Stimulated activated naive CD4-positive, alpha-beta T cell treated with Interleukin-2 at 50 U/mL for 16 hours (primary cell): ENCODE measurements at regions not wholly inside any gene's neighbourhood (a gene's known extent, or its start where the extent isn't known, plus 50 kb on each side); places are given as distances from the start of the nearest gene placed in this dataset.

ENCODE experiments used
- DNase-seq: peaks from one replicate; lab custom pipeline; 2025; lab: John Stamatoyannopoulos, UW

DNA sequence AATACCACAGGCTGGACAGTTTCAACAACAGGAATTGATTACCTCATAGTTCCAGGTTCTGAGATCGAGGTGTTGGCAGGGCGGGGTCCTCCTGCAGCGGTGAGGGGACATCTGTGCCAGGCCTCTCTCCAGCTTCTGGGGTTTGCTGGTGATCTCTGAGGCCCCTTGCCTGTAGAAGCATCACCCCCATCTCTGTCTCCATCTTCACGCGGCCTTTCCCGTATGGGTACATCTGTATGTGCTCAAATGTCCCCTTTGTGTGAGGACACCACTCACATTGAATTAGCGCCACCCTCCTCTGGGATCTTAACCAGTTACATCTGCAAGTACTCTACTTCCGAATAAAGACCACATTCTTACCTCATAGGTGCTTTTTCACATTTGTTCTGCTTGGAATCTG, 1029.9 kb downstream of the BRD1 start:
- DNase-seq = no peak

DNA sequence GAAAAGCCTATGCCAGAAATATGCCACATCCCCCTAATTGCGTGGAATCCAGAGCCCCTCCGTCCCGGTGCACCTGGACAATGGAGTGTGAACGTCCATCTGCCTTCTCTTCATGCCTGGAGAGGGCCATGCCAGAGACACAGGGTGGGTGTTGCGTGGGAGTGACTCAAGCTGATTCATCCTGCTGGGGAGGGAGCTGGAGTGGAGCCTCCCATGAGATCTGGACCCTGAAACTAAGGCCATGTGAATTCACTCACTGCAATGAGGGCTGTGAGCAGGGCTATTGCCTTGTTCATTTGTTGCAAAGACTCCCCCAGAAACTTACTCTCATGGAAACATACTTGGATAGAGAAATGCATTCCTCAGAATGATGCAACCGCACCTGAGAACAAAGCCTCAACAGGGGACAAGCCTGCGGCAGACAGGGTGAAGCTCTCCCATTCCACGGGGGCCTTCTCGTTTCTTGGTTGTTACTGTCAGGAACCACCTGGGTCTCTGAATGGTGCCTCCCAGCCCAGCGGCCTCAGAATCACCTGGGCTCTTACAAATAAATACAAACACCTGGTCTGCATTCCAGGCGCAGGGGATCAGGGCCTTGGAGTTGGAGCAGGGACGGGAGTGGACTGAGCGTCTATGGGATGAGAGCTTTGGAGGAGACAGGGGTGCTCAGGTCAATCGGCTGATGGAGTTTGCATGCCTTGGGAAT, 1031.2 kb downstream of the BRD1 start:
- DNase-seq = no peak

DNA sequence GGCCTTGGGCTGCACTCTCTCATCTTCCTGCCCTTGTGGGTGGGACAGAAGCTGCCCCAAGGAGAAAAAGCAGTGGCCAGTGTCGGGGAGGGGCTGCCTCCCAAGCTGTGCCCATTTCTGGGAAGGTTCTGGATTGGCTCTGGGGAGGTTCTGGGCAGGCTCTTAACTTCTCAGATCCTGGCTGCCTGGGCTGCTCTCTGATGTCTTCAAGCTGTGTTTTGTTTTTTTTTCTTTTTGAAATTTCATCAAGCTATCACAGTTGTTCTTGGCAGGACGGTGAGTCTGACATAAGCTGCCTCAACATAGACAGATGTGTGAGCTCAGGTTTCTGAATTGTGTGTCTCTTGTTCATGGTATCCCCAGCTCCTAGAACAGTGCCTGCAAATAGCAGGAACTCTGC, 1032.0 kb downstream of the BRD1 start:
- no peak for DNase-seq

DNA sequence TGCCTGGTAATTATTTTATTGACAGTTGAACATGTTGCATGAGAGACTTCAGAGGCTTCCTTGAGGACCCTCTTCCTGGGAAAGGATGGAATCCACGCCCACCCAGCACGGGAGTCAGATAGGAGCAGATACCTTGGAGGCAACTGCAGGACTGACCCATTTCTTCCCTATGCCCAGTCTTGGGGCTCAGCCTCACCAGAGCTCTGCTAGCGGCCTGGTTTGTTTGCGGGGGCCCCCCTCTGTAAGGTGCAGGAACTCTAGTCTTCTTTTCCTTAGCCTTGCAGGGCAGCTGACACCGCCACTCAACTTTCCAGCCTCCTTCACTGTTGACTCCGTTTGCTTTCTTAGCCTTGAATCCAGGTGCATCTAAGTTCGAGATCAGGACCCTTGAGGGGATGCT, 1032.8 kb downstream of the BRD1 start:
- DNase-seq = no peak

DNA sequence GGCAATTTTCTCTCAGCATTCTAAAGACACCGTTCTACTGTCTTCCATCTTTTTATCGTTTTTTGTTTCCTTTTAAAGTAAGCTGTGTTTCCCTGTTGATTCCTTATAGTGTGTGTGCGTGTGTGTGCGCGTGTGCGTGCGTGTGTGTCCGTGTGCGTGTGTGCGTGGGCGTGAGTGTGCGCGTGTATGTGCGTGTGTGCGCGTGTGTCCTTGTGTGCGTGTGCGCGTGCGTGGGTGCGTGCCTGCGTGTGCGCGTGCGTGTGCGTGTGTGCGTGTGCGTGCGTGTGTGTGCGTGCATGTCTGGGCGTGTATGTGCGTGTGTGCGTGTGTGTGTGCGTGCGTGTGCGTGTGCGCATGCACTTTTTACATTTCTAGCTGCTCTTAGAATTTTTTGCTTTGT, 1033.7 kb downstream of the BRD1 start:
- no peak for DNase-seq

DNA sequence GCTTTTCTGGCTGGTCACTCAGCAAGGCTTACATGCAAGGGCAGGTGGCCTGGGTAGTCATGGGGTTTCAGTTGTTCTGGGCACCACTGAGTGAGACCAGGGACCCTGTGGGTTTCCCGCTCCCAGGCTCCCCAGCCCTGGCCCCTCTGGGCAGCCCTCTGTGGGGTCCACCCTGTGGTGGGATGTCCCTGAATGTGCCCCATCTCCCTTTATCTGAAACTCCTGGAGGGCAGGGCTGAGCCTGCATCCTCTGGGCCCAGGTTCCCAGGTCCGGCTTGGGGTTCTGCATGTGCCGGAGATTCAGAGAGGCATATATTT, 1041.0 kb downstream of the BRD1 start:
- DNase-seq = no peak

DNA sequence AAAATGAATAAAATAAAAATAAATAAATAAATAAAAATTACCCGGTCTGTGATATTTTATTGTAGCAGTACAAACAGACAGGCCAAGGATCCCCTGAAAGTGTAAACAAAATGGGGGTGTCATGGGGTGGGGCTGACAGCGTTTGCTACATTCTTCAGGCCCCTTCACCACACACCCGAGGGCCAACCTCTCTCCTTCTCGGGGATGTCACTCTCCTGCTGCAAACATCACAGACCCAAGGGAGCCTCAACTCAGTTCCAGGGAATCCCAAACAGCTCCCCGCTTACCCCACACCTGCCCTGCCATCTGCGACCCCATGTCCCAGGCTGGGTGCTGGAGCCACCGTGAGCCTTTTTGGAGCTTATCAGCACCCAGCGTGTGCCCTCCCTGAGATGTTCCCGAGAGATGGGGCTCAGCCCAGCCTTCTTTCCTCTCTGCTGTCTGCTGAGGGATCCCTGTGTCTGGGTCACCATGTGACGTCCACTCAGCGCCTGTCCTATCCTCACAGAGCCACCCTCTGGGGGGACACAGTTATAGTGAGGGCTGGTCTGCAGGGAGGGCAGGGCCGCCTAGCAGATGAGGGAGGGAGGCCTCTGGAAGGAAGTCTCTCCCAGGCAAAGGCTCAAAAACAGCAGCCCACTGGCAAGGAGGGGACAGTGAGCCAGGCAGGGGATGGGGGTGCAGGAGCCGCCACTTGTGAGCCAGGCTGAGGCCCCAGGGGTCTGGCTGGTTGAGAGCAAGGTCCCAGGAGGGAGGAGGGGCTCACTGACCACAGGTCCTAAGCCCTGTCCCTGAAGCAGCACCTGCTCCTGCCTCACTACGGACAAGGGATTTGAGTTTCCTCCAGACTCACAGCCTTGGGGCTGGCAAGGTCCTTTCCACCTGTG, 1041.6 kb downstream of the BRD1 start:
- DNase-seq = no peak

DNA sequence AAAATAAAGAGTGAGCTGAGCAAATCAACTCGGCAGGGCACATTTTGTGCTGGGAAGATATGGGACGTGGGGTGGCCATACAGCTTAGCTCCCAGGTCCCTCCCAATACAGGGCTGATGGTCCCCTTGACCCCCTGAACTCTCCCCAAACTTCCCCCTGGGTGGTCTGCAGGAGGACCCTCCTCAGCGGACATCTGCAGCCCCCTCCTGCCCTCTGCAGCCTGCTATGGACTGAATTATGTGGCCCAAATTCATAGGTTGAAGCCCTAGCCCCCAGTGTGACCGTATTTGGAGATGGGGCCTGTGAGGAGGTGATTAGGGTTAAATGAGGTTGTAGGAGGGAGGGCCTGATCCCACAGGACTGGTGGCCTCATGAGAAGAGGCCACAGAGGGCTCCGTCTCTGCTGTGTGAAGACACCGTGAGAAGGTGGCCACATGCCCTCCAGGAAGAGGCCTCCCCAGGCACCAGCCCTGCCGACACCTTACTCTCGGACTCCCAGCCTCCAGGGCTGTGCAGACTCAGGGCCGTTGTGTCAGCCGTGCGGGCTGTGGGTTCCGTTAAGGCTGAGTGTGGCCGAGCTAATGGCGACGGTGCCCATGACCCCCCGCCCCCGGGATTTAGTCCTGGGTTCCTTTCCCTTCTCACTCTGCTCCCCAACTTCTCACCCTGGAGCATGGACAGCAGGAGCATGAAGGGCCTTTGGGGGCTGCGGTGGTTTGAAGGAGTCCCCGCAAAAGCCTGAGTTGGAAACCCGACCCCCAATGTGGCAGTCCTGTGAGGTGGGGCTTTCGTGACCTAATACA, 1042.8 kb downstream of the BRD1 start:
- no peak for DNase-seq

DNA sequence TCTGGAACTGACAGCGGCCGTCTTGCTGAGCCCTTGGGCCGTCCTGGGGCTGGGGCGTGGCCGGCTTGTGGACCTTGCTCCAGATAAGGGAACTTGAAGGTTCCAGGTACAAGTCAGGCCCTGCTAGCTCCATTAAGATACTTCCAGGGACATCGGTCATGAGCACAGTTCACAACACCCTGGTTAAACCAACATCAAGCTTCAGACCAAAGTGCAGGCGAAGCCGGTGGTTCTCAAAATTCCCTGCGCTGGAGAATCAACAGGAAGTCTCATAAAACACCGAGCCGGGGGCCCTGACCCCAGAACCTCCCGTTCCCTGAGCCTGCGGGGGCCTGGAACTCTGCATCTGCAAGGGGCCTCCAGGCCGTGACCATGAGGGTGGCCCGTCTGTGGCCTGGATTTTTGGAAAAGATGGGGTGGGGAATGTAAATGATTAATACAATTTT, 1043.8 kb downstream of the BRD1 start:
- no peak for DNase-seq

DNA sequence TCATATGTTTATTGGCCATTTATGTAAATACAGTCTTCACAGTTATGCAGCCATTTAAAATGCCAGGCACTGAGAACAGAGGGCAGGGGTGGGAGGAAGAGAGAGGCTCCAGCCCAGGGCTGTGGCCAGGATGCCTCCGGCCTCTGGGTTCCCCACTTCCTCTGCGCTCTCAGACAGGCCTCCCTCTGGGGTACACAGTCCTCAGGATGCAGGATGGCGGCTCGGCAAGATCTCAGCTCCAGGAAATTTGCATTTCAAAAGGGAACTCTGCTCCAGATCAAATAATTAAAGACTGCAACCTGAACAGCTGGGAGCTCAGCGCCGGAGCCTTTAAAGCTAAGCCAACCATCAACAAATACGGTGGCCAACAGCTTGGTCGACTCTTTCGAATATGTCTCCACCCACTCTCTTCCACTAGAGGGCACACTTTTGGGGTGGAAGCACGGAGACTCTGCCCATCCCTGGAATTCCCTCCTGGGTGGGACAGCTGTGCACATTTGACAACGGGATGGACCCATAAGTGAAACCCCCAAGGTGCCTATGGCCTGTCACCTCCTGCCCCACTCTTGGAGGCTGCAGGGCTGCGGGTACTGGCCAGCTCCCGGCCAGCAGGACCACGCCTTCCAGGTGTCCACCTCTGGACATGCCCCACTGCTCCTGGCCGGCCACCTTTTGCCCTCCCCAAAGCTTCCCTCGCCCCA, 1044.7 kb downstream of the BRD1 start:
- no peak for DNase-seq

DNA sequence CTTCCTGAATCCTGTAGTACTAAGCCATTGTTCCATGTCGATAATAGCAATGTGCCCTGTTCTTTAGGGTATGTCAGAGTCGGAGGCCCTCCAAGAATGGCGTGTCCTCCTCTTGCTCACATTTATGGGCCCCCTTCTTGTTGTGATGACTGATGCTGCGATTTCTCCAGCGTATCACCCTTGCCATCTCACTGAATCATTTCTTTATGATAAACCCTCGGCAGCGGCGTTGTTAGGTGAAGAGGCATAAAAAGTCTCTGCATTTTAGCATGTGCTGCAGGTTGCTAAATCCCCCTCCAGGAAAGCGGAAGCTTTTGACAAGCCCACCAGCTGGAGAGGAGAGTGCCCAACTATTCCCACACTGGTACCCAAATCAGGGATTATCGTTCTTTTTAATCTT, 1045.3 kb downstream of the BRD1 start:
- DNase-seq = no peak

DNA sequence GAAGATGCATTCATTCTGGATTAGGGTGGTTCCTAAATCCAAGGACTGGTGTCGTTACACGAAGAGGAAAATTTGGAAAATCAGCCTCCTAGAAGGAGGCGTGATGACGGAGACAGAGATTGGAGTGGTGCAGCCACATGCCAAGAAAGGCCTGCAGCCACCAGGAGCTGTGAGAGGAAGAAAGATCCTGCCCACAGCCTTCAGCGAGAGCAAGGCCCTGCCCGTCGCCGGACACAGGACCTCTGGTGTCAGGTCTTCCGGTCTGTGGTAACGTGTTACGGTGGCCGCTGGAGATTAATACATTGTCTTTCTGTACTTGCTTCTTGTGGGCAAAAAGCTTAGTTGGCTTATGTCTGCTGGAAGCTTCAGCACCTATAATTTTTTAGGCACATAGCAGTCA, 1045.8 kb downstream of the BRD1 start:
- no peak for DNase-seq

DNA sequence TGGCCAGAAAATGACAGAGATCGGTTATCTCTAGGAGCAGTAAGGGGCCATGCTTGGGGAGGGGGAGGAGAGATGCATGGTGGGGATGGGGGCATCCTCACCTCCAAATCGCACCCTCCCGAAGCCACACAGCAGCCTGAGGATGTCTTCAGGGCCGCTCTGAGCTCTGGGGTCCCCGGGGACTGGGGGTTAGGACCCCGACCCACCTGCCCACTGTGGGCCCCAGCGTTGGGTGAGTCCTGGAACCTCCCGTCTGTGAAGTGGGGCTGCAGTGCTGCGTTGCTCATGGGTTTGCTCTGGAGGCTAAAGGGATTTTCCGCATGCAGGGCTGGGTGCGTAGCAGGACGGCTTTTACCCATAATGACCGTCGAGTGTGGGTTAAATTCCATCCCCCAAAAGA, 1046.3 kb downstream of the BRD1 start:
- DNase-seq = no peak

DNA sequence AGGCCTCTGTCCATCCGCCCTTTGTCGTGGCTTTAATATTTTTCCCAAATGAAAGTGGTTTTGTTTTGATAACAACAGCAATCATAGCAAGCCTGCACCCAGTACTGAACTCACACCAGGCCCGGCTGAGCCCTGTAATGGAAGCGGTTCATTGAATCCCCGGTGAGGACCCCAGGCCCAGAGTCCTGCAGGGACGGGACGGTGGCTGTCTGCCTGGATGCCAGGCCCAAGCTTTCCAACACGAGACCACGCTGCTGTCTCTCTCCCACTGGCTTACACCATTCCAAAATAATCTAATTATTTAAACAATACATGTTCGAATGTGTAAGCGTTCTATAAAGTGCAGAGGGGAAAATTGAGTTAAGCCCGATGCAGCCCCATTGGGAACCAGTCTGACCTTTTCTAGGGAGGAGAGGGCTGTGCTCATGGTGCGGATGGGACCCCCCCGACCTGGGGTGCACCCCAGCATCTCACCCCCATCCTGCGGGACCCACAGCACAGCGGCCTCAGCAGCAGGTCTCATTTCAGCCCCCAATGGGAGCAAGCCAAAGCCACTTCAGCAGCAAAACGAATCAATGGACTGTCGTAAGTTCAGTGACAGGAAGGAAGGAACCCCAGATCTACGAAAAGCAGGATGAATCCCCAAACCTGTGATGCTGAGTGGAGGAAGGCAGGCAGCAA, 1046.9 kb downstream of the BRD1 start:
- no peak for DNase-seq

DNA sequence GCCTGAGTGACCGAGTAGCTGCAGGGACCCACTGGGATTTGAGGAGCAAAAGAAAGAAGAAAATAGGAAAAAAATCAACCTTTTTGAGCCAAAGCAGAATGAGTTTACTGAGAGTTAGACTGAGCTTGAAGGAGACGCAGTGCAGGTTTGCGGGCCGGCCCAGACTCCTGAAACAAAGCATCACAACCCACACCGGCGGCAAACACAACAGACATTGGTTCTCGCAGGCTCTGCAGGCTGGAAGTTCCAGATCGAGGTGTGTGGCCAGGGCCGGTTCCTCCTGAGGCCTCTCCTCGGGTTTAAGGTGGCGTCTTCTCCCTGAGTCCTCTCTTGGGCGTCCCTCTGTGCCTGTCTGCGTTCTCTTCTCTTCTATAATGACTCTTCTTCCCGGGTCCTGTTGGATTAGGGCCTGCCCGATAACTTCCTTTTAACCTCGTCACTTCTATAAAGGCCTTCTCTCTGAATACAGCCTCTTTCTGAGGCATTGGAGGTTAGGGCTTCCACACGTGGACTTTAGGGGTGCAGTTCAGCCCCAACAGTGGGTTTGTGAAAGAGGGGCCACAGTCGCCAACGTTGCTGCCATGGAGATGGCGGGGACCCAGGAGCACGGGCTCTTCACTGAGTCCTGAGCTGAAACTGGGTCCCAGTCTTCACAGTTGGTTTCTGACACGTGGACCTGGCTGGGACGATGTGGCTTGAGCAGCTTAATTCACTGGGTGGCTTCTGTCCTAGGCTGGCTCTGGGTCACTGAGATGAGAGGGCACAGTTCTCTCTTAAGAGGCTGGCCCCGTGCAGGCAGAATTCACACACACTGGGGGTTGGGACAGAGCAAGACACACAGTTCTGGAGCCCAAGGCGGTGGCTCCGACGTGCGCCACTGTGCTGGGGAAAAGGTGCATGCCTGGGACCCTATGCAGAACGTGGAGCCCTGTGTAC, 1047.7 kb downstream of the BRD1 start:
- no peak for DNase-seq

DNA sequence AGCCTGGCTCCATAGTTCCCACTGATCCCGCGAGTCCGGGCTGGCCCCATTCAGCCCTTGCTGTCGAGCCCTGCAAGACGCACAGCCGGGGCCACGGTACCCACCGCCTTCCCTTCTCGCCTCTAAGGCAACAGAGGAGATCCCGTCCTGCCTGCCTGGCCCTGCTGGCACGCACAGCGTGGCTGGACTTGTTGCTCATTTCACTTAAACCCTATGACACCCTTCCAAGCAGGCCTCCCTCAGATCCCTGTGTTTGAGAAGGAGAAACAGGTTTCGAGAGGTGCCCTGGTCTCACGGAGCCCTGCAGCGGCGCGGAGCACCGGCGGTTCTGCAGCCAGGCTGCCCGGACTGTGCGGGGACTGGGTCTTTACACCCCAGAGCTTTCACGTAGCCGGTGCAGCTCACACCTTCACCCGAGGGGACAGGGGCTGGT, 1048.4 kb downstream of the BRD1 start:
- no peak for DNase-seq

DNA sequence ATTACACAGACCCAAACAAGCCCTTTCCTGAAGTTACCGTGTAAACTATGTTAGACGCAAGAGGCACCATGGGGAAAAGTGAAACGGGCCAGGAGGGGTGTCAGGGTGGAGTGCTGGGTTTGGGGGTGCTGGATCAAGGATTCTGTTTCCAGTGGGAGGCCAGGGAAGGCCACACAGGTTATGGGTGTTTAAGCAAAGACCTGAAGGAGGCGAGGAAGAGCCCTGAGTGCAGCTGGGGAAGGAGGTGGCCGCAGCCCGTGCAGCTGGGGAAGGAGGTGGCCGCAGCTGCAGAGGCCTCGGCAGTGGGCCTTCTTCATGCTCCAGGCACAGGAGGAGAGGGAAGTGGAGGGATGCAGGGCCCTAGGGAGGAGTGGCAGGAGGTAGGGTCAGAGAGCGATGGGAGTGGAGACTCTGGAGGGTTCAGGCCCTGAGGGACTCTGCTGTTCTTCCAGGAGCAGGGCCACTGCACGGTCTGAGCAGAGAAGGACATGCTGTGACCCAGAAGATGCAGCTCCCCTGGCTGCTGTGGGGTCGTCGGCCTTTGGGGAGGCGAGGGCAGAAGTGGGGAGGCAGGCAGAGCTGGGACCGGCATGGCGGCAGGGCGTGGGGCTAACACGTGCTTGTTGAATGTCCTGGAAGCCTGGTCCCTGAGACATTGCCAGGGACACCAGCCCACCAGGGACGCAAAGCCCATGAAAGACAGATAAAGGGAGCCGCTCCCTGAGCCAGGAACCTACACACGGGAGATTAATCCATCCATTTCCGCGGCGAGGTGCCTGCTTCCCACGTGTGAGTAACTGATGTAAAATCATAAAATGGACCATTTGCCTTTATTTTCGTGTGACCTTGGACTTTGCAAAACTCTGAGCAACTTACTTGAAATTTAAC, 1049.1 kb downstream of the BRD1 start:
- DNase-seq = no peak

DNA sequence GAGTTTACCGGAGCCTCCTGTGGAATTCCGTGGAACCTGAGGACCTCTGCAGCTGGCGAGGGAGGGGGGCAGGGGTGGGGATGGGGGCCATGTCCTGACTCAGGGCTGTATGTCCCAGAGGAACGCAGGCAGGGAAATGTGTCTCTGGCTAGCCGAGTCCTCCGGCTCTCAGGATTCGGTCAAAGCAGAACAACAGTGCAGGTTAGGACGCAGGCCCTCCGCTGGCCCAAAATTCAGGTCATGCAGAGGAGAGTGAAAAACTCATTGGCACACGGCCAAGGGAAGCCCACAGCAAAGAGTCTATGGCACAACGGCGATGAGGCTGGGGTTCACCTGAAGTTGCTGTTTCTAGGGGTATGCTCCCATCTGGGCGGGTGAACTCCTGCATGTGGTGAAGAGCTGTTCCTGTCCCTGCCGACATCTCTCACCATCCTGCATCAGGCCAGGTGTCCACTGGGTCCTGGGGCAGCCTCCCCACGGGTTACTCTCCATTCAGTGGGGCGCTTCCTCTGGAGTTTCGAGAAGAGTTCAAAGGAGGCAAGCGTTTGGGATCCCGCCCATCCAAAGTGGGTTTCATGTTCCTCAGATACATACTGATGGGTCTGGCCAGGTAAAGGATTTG, 1055.3 kb downstream of the BRD1 start:
- DNase-seq = no peak

DNA sequence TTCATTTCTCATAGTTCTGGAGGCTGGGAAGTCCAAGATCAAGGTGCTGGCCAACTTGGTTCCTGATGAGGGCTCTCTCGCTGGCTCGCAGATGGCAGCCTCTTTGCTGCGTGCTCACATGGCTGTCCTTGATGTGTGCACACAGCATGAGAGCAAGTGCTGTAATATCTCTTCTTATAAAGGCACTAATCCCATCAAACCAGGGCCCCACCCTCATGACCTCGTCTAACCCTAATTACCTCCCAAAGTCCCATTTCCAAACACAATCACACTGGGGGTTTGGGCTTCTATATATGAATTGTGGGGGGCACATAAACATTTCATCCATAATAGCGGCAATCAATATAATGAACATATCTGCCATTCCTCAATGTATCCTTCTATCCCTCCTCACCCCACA, 1062.1 kb downstream of the BRD1 start:
- DNase-seq = no peak
